Stimulated activated CD4-positive, alpha-beta T cell treated with anti-CD3 and anti-CD28 coated beads, TNF-alpha, amount 100 ng/mL, for 24 hours (primary cell): ENCODE measurements at regions not wholly inside any gene's neighbourhood (a gene's known extent, or its start where the extent isn't known, plus 50 kb on each side); places are given as distances from the start of the nearest gene placed in this dataset.

Experiments used
- DNase-seq, 3 experiments: peaks; one replicate each; pipeline ENCODE4 v3.0.0-alpha.2; 2020; ENCODE audit warnings: low read depth in 3 of 3

GRCh38 chr5:106894964-106895363 is 775.8 kb downstream of the EFNA5 start:
- DNase-seq: no peak

DNA sequence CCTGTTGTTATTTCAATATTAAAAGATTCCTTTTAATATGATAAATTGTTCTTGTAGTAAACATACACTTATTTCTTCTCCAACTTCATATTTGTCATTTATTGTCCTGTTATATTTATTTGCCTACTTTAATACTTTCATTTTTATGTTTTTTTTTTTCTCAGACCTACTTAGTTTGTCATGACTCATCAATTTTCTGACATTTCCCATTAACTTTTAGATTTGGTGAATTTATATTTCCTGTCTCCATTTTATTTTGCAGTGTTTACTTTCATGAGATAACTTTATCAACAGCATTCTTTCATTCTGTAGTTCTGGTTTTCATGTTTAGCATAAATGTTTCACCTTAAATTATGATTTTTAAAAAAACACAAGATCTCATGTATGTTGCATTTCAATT is 788.7 kb downstream of the EFNA5 start:
- DNase-seq: no peak

GRCh38 chr5:106880656-106881055 is 790.1 kb downstream of the EFNA5 start:
- no peak for DNase-seq

GRCh38 chr5:106877881-106878280 is 792.9 kb downstream of the EFNA5 start:
- no peak for DNase-seq

DNA sequence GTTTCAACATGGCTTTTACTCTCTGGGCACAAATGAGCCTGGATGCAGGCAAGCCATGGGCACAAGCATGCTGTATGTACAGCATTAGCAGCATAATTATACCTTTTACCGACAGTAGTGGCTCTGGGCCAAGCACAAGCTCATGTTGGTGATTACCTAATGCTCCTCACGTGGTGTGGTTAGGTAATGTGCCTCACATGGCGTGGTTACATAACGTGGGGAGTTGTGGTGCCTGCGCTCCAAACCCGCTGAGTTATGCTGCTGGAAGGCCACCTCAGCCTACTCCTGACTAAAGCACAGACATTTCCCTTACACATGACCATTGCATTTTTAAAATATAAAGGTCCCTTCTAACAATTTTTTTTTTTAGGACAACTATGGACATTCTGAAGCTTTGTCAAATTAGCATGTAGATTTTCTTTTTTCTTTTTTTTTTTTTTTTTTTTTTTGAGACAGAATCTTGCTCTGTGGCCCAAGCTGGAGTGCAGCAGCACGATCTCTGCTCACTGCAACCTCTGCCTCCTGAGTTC is 794.0 kb downstream of the EFNA5 start:
- no peak for DNase-seq

DNA sequence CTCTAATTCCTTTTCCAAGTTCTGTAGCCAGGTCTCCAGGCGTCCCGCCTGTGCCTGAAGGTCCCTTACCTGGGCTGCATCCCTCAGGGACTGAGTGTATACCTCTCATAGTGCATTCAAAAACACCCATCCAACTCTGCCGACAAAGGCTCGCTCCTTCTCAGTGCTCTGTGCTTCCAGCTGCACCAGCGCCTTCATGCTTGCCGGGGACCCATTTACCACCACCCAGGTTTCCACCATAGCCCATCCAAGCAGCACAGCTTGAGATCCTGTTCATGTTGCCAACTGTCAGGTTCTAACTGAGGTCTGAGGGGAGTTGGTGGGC is 794.5 kb downstream of the EFNA5 start:
- no peak for DNase-seq

DNA sequence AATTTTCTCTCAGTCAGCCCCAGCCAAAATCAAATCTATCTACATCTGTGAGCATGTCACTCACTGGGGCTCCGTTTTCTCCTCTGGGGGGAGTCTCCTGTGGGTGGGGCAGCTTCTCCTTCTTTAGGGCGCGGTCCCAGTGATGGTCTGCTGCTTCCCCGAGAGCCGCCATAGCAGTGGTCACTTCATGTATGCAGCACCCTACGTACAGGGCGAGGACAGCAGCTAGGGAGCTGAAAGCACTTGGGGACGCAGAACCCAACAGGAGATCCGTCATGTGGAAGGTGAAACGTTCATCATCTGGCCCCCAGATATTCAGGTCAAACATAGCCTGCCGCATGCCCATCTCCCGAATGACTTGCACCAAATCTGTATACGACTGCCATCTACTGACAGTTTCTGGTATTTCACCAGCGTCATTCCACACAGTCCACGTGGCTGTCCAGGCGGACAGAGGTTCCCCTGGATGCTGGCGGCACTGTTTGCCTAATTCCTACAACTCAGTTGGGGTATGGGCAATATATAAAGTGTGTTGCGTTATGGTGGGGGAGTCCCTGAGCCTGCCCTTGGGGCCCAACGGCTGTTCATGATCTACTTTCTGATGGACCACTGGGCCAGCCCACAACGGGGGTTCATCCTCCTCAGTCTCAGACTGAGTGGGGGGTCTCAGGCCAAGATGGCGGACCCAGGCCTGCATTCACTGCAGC is 795.0 kb downstream of the EFNA5 start:
- DNase-seq: no peak

- DNase-seq: no peak
Measured at GRCh38 chr5:106874974-106875373, 795.8 kb downstream of the EFNA5 start.

GRCh38 chr5:106874531-106874930 is 796.2 kb downstream of the EFNA5 start:
- no peak for DNase-seq

- DNase-seq: no peak
Measured at GRCh38 chr5:106873568-106873967, 797.2 kb downstream of the EFNA5 start.

DNA sequence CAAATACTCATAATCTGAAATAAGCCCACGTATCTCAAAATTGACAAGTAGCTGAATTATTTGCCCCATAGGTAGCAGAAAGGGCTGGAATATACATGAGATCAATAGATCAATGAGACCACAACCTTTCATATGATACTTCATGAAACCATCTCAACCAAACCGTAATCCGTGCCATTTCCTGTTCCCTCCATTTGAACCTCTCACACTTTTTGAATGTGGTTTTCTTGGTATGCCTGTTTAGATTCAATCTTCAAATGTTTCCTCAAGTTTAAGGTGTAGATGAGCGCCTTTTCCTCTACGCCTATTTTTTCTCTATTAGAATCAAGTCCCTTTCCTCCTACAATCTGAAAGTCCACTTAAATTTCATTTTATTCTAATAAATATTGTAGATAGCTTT is 805.5 kb downstream of the EFNA5 start:
- DNase-seq: no peak

DNA sequence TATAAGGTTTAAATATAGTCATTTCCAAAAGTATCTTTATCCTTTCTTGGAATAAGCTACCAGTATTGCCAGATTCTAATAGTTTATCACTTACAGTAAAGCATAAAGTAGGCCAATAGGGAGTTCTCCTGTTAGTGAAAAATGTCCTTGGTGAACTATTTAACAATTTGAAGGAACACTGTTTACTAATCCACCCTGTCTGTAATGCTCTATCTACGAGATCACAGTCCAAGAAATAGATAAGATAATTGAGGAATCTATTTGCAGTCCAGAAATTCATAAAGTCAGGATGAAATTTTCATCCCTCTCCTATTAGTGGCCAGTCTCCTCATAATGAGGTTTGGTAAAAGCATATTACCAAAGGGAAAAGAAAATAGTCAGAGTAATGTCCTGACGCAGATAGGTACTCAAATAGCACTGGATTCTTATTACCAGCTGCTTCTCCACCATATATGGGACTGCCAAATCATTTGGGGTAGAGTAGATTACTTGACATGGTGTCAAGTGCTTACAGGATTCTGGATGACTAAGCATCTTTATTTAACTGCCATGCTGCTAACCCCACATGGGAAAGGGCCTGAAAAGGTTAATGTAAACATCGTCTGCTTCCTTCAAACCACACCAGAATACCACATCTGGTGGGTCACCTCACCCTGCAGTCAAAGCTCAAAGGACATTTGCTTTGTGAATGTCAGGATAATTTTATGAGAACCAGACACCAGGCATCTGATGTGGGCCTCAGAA is 808.1 kb downstream of the EFNA5 start:
- DNase-seq: no peak

- DNase-seq: no peak
Measured at GRCh38 chr5:106860398-106861044, 810.2 kb downstream of the EFNA5 start.

DNA sequence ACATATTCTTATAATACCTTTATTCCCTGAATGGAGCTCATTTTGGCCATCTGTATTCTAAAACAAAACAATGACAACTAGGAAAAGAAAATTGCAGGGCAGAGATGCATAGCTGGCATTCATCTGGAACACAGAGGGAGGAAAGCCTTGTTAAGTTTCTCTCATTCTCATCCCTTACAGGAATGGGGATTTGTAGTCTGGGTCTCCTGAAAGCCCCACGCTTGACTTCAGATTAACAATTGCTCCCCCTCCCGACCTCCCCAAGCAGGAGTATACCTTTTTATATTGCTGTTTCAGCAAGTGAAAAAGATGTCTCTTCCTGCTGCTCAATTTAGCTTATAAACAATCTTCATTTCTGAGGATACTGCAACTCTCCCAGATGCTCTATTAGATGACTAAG is 812.1 kb downstream of the EFNA5 start:
- DNase-seq: no peak

DNA sequence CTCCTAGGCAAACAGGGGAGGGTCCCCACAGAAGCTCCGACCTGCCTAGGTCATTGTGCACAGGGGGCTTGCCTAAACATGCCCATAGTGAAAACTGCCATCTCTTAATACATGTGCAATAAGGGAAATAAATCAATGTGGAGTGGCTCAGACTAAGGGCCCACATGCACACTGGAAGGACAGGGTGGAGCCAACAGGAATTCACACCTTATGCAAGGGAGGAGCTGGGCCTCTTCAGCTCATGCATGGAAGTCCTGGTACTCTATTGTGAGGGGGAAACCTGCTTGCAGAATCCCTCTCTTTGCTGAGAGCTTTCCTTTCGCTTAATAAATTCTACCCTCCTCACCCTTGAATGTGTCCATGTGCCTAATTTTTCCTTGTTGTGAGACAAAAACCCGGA is 815.8 kb downstream of the EFNA5 start:
- DNase-seq: no peak

DNA sequence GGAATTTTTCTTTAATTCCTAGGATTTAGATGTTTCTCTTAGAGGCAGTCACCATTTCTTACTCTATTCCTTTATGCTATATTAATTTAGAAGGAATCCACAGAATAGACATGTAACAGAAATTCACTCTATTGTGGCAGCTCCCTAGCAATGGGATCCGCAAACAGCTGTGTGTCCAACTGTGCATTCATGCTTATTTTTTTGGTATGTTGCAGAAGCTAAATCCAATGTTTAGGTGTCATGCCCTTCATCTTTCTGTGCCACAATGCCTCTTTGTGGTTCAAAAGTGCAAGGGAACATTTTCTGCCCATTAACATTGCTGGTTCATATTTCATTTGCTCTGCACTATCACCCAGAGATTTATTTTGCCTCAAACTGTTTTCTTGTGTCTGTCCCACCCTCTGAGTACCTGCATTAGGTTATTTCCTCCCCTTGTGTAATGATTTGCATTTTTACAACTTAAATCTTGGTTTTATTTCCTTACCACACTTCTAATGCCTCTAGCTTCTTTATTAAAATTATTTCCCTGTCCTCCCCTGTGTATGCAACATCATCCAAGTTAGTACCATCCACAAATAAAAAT is 816.5 kb downstream of the EFNA5 start:
- no peak for DNase-seq

DNA sequence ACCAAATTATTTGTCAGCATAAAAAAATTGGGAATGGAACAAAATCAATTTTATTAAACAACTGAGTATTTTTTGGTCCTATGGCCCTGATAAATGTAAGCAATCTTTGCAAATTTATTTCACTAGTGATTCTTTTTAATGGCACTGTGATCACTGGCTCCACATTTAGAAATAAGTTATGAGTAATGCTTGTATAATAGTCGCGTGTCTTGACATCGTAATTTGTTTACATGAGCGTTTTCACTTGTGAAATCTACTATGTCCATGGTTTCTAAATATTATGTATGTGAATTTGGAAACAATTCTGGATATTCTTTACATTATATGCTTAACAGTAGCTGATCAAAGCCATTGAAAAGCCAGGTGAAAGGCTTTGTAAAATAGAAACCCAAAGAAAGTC is 817.5 kb downstream of the EFNA5 start:
- no peak for DNase-seq

- no peak for DNase-seq
Measured at GRCh38 chr5:106849266-106849665, 821.5 kb downstream of the EFNA5 start.

- no peak for DNase-seq
Measured at GRCh38 chr5:106843812-106844416, 826.8 kb downstream of the EFNA5 start.

- DNase-seq: no peak
Measured at GRCh38 chr5:106833517-106833916, 837.2 kb downstream of the EFNA5 start.

GRCh38 chr5:106827061-106827460 is 843.7 kb downstream of the EFNA5 start:
- DNase-seq: no peak

GRCh38 chr5:106825374-106825773 is 845.4 kb downstream of the EFNA5 start:
- DNase-seq: no peak
